GM21717 (cell line): ENCODE measurements at regions not wholly inside any gene's neighbourhood (a gene's known extent, or its start where the extent isn't known, plus 50 kb on each side); places are given as distances from the start of the nearest gene placed in this dataset.

Experiments used
- ATAC-seq: cut with Tn5 transposase; IDR thresholded peaks from one replicate; pipeline ENCODE4 v1.9.1; 2021; ENCODE audit warnings: mild to moderate bottlenecking, moderate library complexity; ENCODE audit not compliant: unreplicated experiment

DNA sequence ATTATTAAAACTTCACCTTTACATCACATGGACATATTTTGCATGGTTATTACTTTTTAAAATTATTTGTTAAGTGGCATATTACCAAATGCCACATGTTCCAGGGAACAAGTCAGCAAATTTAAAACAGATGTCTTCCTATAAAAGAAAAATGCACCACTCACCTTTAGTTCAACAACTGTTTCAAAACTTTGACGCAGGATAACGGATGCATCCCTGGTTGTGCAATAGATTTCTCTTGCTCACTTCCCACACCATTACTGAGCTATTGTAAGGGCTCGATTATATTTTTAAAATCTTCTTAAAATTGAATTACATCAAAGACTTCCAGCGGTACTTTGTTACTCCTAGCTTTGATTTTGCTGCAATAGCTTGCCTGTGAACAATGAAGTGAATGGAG is 93.0 kb upstream of the ARHGAP24 start:
- no peak for ATAC-seq

DNA sequence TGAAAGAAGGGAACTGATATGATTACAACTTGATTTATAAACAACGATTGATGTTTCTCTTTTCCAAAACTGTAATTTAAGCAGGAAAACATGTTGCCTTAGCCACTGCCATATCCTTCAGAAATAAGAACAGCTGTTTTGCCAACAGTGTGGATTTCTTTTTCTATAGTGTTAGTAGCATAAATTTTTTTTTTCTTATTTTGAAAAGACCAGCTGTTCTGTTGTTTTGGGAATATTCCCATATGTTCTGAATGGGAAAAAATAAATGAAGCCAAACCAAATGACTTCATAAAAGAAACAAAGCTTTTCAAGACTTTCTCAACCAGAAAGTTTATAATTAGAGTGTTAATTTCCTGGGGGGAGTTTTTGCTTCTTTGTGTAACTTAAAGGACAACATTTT is 83.9 kb upstream of the ARHGAP24 start:
- no peak for ATAC-seq

GRCh38 chr4:85391589-85392410 is 83.2 kb upstream of the ARHGAP24 start:
- peak; percentile 83 for ATAC-seq

- peak; percentile 74 for ATAC-seq
These were observed 81.7 kb upstream of the ARHGAP24 start for GRCh38 chr4:85393201-85393600.

GRCh38 chr4:85398276-85398675 is 76.7 kb upstream of the ARHGAP24 start:
- no peak for ATAC-seq

GRCh38 chr4:85399270-85399669 is 75.7 kb upstream of the ARHGAP24 start:
- ATAC-seq = peak; percentile 92

DNA sequence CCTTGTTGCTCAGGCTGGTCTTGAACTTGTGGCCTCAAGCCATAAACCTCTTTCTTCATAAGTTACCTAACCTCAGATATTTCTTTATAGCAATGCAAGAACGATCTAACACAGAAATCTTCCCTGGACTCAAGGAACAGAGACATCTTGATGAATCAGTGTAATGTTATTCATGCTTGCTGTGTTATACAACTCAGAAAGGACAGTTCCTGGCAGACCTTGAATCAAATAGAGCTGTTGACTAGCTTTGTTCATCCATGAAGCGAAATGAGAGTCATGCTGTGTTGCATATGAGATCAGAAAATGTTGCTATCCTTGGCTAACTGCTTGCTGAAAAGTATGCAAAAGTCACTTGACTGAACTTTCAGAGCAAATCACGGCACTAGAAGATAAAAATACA is 72.6 kb upstream of the ARHGAP24 start:
- no peak for ATAC-seq

GRCh38 chr4:85406185-85406584 is 68.8 kb upstream of the ARHGAP24 start:
- ATAC-seq = no peak

GRCh38 chr4:85407546-85407945 is 67.4 kb upstream of the ARHGAP24 start:
- ATAC-seq = no peak

DNA sequence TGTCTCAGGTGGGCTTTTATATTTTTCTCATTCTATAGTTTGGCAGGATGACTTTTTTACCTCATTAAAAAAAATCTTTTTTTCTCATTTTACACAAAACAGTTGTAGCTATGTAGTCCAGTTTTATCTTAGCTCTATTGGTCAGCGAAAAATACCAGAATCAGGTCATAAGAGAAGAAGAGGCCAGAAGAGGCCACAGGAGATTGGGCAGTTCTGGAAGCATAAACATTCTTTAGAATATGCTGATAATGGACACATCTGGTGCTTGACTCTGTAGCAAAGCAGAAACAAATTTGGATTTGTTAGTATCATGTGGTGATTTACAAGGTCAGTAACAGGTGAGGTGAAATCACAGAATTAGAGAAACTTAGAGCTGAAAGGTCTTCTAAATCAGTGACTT is 66.6 kb upstream of the ARHGAP24 start:
- no peak for ATAC-seq

GRCh38 chr4:85409251-85409650 is 65.7 kb upstream of the ARHGAP24 start:
- ATAC-seq = no peak

DNA sequence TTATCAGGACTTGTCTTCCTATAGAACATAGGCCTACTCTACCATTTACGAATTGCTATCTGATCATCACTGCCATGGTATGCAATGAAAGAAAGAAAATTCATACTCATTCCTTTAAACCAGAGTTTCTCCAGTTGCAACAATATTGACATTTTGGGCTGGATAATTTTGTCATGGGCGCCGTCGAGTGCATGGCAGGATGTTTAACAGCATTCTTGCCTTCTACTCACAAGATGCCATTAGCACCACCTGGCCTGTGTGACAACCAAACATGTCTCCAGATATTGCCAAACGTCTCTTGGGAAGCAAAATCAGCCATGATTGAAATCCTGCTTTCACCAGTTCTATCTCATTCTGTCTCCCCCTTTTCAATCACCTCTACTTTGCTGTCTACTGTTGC is 63.6 kb upstream of the ARHGAP24 start:
- no peak for ATAC-seq

GRCh38 chr4:85414972-85415371 is 60.0 kb upstream of the ARHGAP24 start:
- no peak for ATAC-seq

DNA sequence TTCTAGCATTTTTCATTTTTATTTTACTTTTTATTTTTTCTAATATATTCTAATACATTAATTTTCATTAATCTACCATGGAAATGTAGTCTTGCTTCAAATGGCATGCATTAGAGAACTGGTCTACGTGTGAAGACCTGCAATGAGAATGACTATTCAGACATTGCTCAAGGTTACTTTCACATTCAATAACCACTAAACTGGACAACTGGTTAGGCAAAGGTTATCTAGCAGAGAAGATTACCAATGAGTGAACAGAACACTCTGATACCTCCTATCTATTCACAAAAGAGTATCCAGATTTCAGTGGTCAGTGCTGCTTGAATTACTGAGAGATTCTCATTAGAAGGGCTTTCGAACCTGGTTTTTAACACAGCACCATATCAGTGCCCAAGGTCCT is 58.9 kb upstream of the ARHGAP24 start:
- no peak for ATAC-seq

GRCh38 chr4:85419103-85419502 is 55.8 kb upstream of the ARHGAP24 start:
- ATAC-seq = no peak

DNA sequence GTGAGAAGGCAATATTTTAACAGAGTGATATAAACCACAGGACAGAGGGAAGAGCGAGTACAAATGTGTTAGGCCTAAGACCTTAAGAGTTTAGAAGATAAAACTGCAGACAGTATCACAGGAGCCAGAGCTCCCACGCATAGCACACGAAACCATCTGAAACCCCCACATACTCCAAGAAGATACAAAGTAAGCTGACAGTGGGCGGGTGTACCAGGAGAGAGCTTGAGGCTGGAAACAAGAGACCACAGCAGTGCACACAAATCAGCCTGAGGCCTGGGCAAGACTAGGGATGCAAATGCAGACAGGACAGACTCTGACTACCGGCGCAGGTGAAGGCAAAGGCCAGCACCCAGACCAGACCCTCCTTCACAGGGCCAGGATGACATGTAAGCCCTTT is 54.1 kb upstream of the ARHGAP24 start:
- no peak for ATAC-seq

DNA sequence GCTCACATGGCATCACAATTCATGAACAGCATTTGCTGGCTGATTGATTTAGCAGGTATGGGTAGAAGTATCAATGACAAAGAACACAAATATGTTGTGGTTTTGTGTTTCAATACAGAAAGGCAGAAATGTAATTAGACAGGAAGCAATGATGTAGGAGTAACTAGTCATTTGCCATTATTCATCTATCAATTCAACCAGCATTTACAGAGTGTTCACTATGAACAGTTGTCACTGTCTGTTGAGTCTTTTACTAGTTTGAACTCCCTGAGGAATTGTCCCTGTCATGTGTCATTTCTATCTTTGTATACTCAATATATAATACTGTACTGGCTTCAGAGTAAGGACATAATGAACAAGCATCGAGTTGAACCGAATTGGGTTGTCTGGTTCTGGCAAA is 51.5 kb upstream of the ARHGAP24 start:
- no peak for ATAC-seq
